ENCODE measurements at regions not wholly inside any gene's neighbourhood (a gene's known extent, or its start where the extent isn't known, plus 50 kb on each side); places are given as distances from the start of the nearest gene placed in this dataset.
A peak's percentile ranks its signal among the peaks of the same experiment; 100 is the strongest.

- DNase-seq (ENCODE audit: extremely low spot score), result no peak
- ChIA-PET CTCF (no interaction called here), POLR2A (no interaction called here)
- TF ChIP-seq ARNT (IDR thresholded peaks at IDR 0.05) (no peak), L3MBTL2 (conservative IDR thresholded peaks at IDR 0.05) (no peak), FOXA1 (IDR thresholded peaks at IDR 0.05) (no peak), HDGF (IDR thresholded peaks at IDR 0.05; ENCODE audit: borderline replicate concordance) (no peak), FOXM1 (IDR thresholded peaks at IDR 0.05; ENCODE audit: borderline replicate concordance) (no peak), SP1 (IDR thresholded peaks at IDR 0.05) (no peak), SUZ12 (IDR thresholded peaks at IDR 0.05) (no peak), PKNOX1 (IDR thresholded peaks at IDR 0.05) (no peak)
Observed at GRCh38 chr13:76500894-76501293, 385.3 kb downstream of the KCTD12 start.

- POLR2A ChIA-PET, result no interaction called here
- CTCF ChIA-PET, result interaction anchor here (0.7 kb wide), 1 partner anchor 9 kb away, joined by 4 read pairs; no protein-coding TSS in a partner anchor
Observed at GRCh38 chr13:76499891-76500290, 386.3 kb downstream of the KCTD12 start.

GRCh38 chr13:76489274-76489673 lies 396.9 kb downstream of the KCTD12 start:
- CTCF ChIA-PET, result interaction anchor here (1.0 kb wide), 1 partner anchor 620 kb away, joined by 3 read pairs; no protein-coding TSS in a partner anchor
- no peak for DNase-seq (ENCODE audit: extremely low spot score)
- POLR2A ChIA-PET, result no interaction called here
- TF ChIP-seq NFRKB (IDR thresholded peaks at IDR 0.05) (no peak), ZNF384 (IDR thresholded peaks at IDR 0.05) (no peak), BHLHE40 (IDR thresholded peaks at IDR 0.05; ENCODE audit: borderline replicate concordance) (no peak), ARNT (IDR thresholded peaks at IDR 0.05) (no peak), L3MBTL2 (conservative IDR thresholded peaks at IDR 0.05) (no peak)

More at GRCh38 chr13:76499891-76500290, 386.3 kb downstream of the KCTD12 start:
- DNase-seq (ENCODE audit: extremely low spot score), result no peak
- TF ChIP-seq LEF1 (IDR thresholded peaks at IDR 0.05; ENCODE audit: borderline replicate concordance) (no peak), ZNF384 (IDR thresholded peaks at IDR 0.05) (no peak), SP1 (IDR thresholded peaks at IDR 0.05) (no peak), NFRKB (IDR thresholded peaks at IDR 0.05) (no peak), TARDBP (IDR thresholded peaks at IDR 0.05) (no peak), SUZ12 (IDR thresholded peaks at IDR 0.05) (no peak), ARNT (IDR thresholded peaks at IDR 0.05) (no peak), L3MBTL2 (conservative IDR thresholded peaks at IDR 0.05) (no peak), ELF4 (IDR thresholded peaks at IDR 0.05) (no peak), FOXK2 (IDR thresholded peaks at IDR 0.05) (no peak), FOXA1 (IDR thresholded peaks at IDR 0.05) (no peak), BHLHE40 (IDR thresholded peaks at IDR 0.05; ENCODE audit: borderline replicate concordance) (no peak), HDGF (IDR thresholded peaks at IDR 0.05; ENCODE audit: borderline replicate concordance) (no peak), PKNOX1 (IDR thresholded peaks at IDR 0.05) (no peak), FOXM1 (IDR thresholded peaks at IDR 0.05; ENCODE audit: borderline replicate concordance) (no peak), CTBP1 (IDR thresholded peaks at IDR 0.05; ENCODE audit: borderline replicate concordance) (no peak)

- ChIA-PET POLR2A (no interaction called here), CTCF (interaction anchor here (0.7 kb wide), 1 partner anchor 543 kb away, joined by 3 read pairs; no protein-coding TSS in a partner anchor)
- TF ChIP-seq ZNF384 (IDR thresholded peaks at IDR 0.05) (no peak), ELF4 (IDR thresholded peaks at IDR 0.05) (no peak), SP1 (IDR thresholded peaks at IDR 0.05) (no peak), FOXA1 (IDR thresholded peaks at IDR 0.05) (no peak), BHLHE40 (IDR thresholded peaks at IDR 0.05; ENCODE audit: borderline replicate concordance) (no peak), FOXM1 (IDR thresholded peaks at IDR 0.05; ENCODE audit: borderline replicate concordance) (no peak), ARNT (IDR thresholded peaks at IDR 0.05) (no peak), L3MBTL2 (conservative IDR thresholded peaks at IDR 0.05) (no peak), HDGF (IDR thresholded peaks at IDR 0.05; ENCODE audit: borderline replicate concordance) (no peak), CTBP1 (IDR thresholded peaks at IDR 0.05; ENCODE audit: borderline replicate concordance) (no peak), TARDBP (IDR thresholded peaks at IDR 0.05) (no peak), FOXK2 (IDR thresholded peaks at IDR 0.05) (no peak)
- no peak for DNase-seq (ENCODE audit: extremely low spot score)
Observed at GRCh38 chr13:76481738-76482137, 404.5 kb downstream of the KCTD12 start.

GRCh38 chr13:76474966-76475365 lies 411.2 kb downstream of the KCTD12 start:
- CTCF ChIA-PET, result interaction anchor here (0.6 to 5.6 kb wide), 4 partner anchors 13 to 605 kb away, joined by 3 to 44 read pairs (median 8); no protein-coding TSS in a partner anchor
- TF ChIP-seq NFRKB (IDR thresholded peaks at IDR 0.05) (no peak), PKNOX1 (IDR thresholded peaks at IDR 0.05) (no peak), ARNT (IDR thresholded peaks at IDR 0.05) (no peak)
- POLR2A ChIA-PET, result no interaction called here
- DNase-seq (ENCODE audit: extremely low spot score), result no peak

GRCh38 chr13:76474356-76474755 lies 411.8 kb downstream of the KCTD12 start:
- no peak for DNase-seq (ENCODE audit: extremely low spot score)
- ChIA-PET CTCF (interaction anchor here (0.8 to 5.6 kb wide), 5 partner anchors 12 to 605 kb away, joined by 3 to 44 read pairs (median 4); no protein-coding TSS in a partner anchor), POLR2A (no interaction called here)
- no peak for TF ChIP-seq CTBP1 (IDR thresholded peaks at IDR 0.05; ENCODE audit: borderline replicate concordance)
- no peak for TF ChIP-seq SP1 (IDR thresholded peaks at IDR 0.05)
- no peak for TF ChIP-seq BHLHE40 (IDR thresholded peaks at IDR 0.05; ENCODE audit: borderline replicate concordance)

- POLR2A ChIA-PET, result no interaction called here
- TF ChIP-seq LEF1 (IDR thresholded peaks at IDR 0.05; ENCODE audit: borderline replicate concordance), result no peak
- TF ChIP-seq PKNOX1 (IDR thresholded peaks at IDR 0.05), result 0 out of 2 replicates have a peak, but pooled peaks have one; percentile 30
- TF ChIP-seq TARDBP (IDR thresholded peaks at IDR 0.05), result 0 out of 2 replicates have a peak, but pooled peaks have one; percentile 13
- TF ChIP-seq BHLHE40 (IDR thresholded peaks at IDR 0.05; ENCODE audit: borderline replicate concordance), result no peak
- DNase-seq (ENCODE audit: extremely low spot score), result peak; percentile 90
- CTCF ChIA-PET, result interaction anchor here (0.8 to 5.6 kb wide), 3 partner anchors 25 to 604 kb away, joined by 3 to 44 read pairs (median 4); no protein-coding TSS in a partner anchor
Observed at GRCh38 chr13:76473552-76474134, 412.6 kb downstream of the KCTD12 start.

All from HEK293T (cell line).